ENCODE measurements at regions not wholly inside any gene's neighbourhood (a gene's known extent, or its start where the extent isn't known, plus 50 kb on each side); places are given as distances from the start of the nearest gene placed in this dataset.

DNA sequence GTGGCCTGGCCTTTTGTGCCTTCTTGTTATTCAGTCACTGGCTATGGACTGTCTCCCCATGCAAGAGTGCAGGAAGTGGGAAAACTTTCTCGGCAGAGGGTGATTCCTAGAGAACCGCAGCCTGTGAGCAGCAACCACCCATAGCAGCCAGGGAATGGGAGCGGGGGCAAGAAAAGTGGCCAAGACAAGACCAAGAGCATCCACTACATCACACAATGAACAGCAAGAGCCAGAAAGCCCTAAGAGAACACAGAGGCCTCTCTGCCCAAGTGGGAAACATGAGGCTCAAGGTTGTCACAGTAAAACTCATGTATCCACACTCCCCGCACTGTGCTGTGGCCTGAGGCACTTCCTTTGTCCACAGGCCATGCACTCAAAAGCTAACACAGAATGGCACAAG is 129.1 kb upstream of the FSTL4 start:
- TF ChIP-seq, protein P1, sequence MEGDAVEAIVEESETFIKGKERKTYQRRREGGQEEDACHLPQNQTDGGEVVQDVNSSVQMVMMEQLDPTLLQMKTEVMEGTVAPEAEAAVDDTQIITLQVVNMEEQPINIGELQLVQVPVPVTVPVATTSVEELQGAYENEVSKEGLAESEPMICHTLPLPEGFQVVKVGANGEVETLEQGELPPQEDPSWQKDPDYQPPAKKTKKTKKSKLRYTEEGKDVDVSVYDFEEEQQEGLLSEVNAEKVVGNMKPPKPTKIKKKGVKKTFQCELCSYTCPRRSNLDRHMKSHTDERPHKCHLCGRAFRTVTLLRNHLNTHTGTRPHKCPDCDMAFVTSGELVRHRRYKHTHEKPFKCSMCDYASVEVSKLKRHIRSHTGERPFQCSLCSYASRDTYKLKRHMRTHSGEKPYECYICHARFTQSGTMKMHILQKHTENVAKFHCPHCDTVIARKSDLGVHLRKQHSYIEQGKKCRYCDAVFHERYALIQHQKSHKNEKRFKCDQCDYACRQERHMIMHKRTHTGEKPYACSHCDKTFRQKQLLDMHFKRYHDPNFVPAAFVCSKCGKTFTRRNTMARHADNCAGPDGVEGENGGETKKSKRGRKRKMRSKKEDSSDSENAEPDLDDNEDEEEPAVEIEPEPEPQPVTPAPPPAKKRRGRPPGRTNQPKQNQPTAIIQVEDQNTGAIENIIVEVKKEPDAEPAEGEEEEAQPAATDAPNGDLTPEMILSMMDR (IDR thresholded peaks at IDR 0.05) = no peak
- TF ChIP-seq POLR2AphosphoS5 (IDR thresholded peaks at IDR 0.05) = no peak

All from prostate gland (tissue), 2 donors.